K562 (cell line): ENCODE measurements at regions not wholly inside any gene's neighbourhood (a gene's known extent, or its start where the extent isn't known, plus 50 kb on each side); places are given as distances from the start of the nearest gene placed in this dataset.
A peak's percentile ranks its signal among the peaks of the same experiment; 100 is the strongest.

Source experiments
- ATAC-seq: fragments of 200-7000 bp; cut with Tn5 transposase; 3 replicates; pipeline ENCODE4 v1.9.1; 2020; ENCODE audit warnings: moderate library complexity
- BruUV-seq: library from RNA; stranded (reverse); fragments of 400-500 nt; replicated peaks from 2 replicates; lab custom pipeline; 2021; lab: Mats Ljungman, UMichigan
- CTCF ChIA-PET: fragments of 300-600 bp; formaldehyde crosslinking; extraction: SDS; loops from one replicate; lab custom pipeline; 2021; ENCODE audit warnings: low intra/inter-chr PET ratio; lab: Yijun Ruan, JAX
- POLR2A ChIA-PET: fragments of 300-600, 350-650 bp; sonication (Branson Sonifier 250); formaldehyde crosslinking; extraction: SDS; loops from one replicate; lab custom pipeline; 2021; ENCODE audit warnings: antibody characterized with exemption, inconsistent platforms; lab: Yijun Ruan, JAX
- DNase-seq, 4 experiments: peaks; one replicate each; pipeline versions ENCODE4 v3.0.0 to v3.0.0-alpha.2; 2011 to 2018; ENCODE audit warnings: low spot score in 3 of 4, mixed read lengths in 3 of 4; ENCODE audit errors: extremely low read depth in 1 of 4
- FAIRE-seq: peaks from 2 replicates; lab custom pipeline; 2011; peaks lifted over from hg19 to GRCh38; lab: Jason Lieb, UNC
- H2AFZ ChIP-seq: 2 replicates; pipeline ENCODE4 v1.6.0; 2011; ENCODE audit warnings: low read depth, low read length, control low read depth, inconsistent platforms
- H3K27ac ChIP-seq: fragments of 200-600 bp; 3 replicates; pipeline ENCODE4 v1.8.0; 2011; ENCODE audit warnings: low read depth, mild to moderate bottlenecking, control low read depth, inconsistent platforms, low read length, moderate library complexity, mixed read lengths; ENCODE audit errors: extremely low read depth
- H3K27me3 ChIP-seq, 2 experiments: fragments of 300-600 bp in 1 of 2; 2 replicates in 1 of 2; 3 replicates in 1 of 2; pipeline versions ENCODE4 v1.6.0 to v1.8.0; 2011; ENCODE audit warnings: inconsistent platforms in 2 of 2, low read length in 2 of 2, mild to moderate bottlenecking in 1 of 2, mixed read lengths in 1 of 2, moderate library complexity in 1 of 2; ENCODE audit not compliant: control insufficient read depth in 2 of 2, insufficient read depth in 2 of 2
- H3K36me3 ChIP-seq: fragments of 300-600 bp; 3 replicates; pipeline ENCODE4 v1.8.0; 2011; ENCODE audit warnings: mild to moderate bottlenecking, low read length, inconsistent platforms; ENCODE audit not compliant: control insufficient read depth, insufficient read depth
- H3K4me1 ChIP-seq, 2 experiments: fragments of 200-600 bp in 1 of 2; replicated peaks in 1 of 2; 2 replicates in 1 of 2; 3 replicates in 1 of 2; pipeline versions ENCODE4 v1.5.1 to v1.8.0; 2011; ENCODE audit warnings: inconsistent platforms in 2 of 2, low read length in 2 of 2, mild to moderate bottlenecking in 1 of 2, mixed read lengths in 1 of 2, moderate library complexity in 1 of 2; ENCODE audit not compliant: control insufficient read depth in 2 of 2, insufficient read depth in 2 of 2
- H3K4me2 ChIP-seq: 2 replicates; pipeline ENCODE4 v1.6.1; 2011; ENCODE audit warnings: low read length, control low read depth, inconsistent platforms, mixed read lengths; ENCODE audit not compliant: insufficient read depth
- H3K4me3 ChIP-seq: fragments of 200-600 bp; sonication (generic), shearing (Covaris generic); 2 replicates; pipeline ENCODE4 v1.5.1; 2016; ENCODE audit warnings: control low read depth, inconsistent platforms
- H3K79me2 ChIP-seq: fragments of 200-600 bp; 3 replicates; pipeline ENCODE4 v1.8.0; 2011; ENCODE audit warnings: low read length, inconsistent platforms; ENCODE audit not compliant: control insufficient read depth, insufficient read depth
- H3K9ac ChIP-seq, 2 experiments: 2 replicates each; pipeline versions ENCODE4 v1.6.0 to v1.6.1; 2011; ENCODE audit warnings: low read depth in 2 of 2, low read length in 2 of 2, control low read depth in 1 of 2, inconsistent platforms in 1 of 2, mild to moderate bottlenecking in 1 of 2, mixed read lengths in 1 of 2; ENCODE audit not compliant: insufficient read depth in 1 of 2
- H3K9me1 ChIP-seq: one replicate; pipeline ENCODE4 v1.6.0; 2011; ENCODE audit warnings: inconsistent platforms, mild to moderate bottlenecking, low read length, moderate library complexity; ENCODE audit not compliant: control insufficient read depth, insufficient read depth
- H3K9me3 ChIP-seq: replicated peaks from 2 replicates; pipeline ENCODE4 v1.5.1; 2011; ENCODE audit warnings: low read depth, low read length, inconsistent platforms; ENCODE audit not compliant: control insufficient read depth, insufficient read depth
- H4K20me1 ChIP-seq: replicated peaks from 2 replicates; pipeline ENCODE4 v1.6.1; 2011; ENCODE audit warnings: low read length, inconsistent platforms, mixed read lengths; ENCODE audit not compliant: control insufficient read depth, insufficient read depth
- BCOR ChIP-seq: fragments of 450-650 bp; IDR thresholded peaks from 2 replicates; pipeline ENCODE4 v1.6.1; 2016
- BRCA1 ChIP-seq, 2 experiments: fragments of 450-650 bp in 1 of 2; sonication (generic) in 1 of 2; formaldehyde crosslinking in 1 of 2; IDR thresholded peaks; 2 replicates each; pipeline versions ENCODE4 v1.5.0 to v1.6.1; 2017 to 2020; ENCODE audit warnings: mild to moderate bottlenecking in 1 of 2, missing genetic modification reagents in 1 of 2
- CEBPG ChIP-seq, 3 experiments: fragments of 200-800 bp in 1 of 3; sonication (Bioruptor generic) in 1 of 3; sonication (generic) in 1 of 3; formaldehyde crosslinking in 1 of 3; IDR thresholded peaks in 2 of 3; conservative IDR thresholded peaks in 1 of 3; 2 replicates each; pipeline versions ENCODE4 v1.6.1 to v1.8.0; 2016 to 2022; ENCODE audit warnings: missing compliant biosample characterization in 2 of 3, missing genetic modification characterization in 2 of 3, mild to moderate bottlenecking in 1 of 3, missing genetic modification reagents in 1 of 3
- CHD1 ChIP-seq: fragments of 200-600 bp; sonication (generic); IDR thresholded peaks from one replicate; pipeline ENCODE4 v1.6.1; 2012; ENCODE audit warnings: mild to moderate bottlenecking, moderate library complexity, low read length, inconsistent platforms
- KDM1A ChIP-seq, 2 experiments: fragments of 450-650 bp; IDR thresholded peaks; 2 replicates each; pipeline ENCODE4 v1.6.1; 2016; ENCODE audit warnings: mild to moderate bottlenecking in 2 of 2
- NFE2 ChIP-seq: IDR thresholded peaks from 2 replicates; pipeline ENCODE4 v1.6.1; 2014; ENCODE audit warnings: antibody characterized with exemption, low read depth
- RBM15 ChIP-seq: fragments of 200-400 bp; formaldehyde crosslinking; IDR thresholded peaks from 2 replicates; pipeline ENCODE4 v1.6.1; 2018; ENCODE audit warnings: mild to moderate bottlenecking, low read length, moderate library complexity; ENCODE audit not compliant: insufficient read depth
- RREB1 ChIP-seq: fragments of 250-450 bp; sonication (Bioruptor Pico); IDR thresholded peaks from 2 replicates; pipeline ENCODE4 v1.4.0; 2020
- WGBS: fragments of 100-300 bp; shearing (Covaris generic); methylation state at CpG from one replicate; pipeline ENCODE4 v1.1.6; 2016; ENCODE audit warnings: low coverage, mixed read lengths; ENCODE audit not compliant: insufficient coverage; ENCODE audit errors: missing lambda C conversion rate; 5-methylcytosine and 5-hydroxymethylcytosine counted together
- in situ Hi-C: fragments of 300-500 bp; cut with MboI; formaldehyde crosslinking; loops from 4 replicates; pipeline ENCODE4 v1.15.0; 2018; ENCODE audit warnings: inconsistent platforms, mixed read lengths
- intact Hi-C: fragments of 100-400 bp; cut with micrococcal nuclease; formaldehyde crosslinking; loops from 2 replicates; pipeline ENCODE4 v1.14.2; 2022

- ATAC-seq (no peak), DNase-seq (no peak), FAIRE-seq (no peak)
- Histone ChIP-seq H3K4me2 (no peak overlapping the region), H3K36me3 (no peaks in the 10 kb centered on the region), H3K27ac (no peak overlapping the region), H3K27me3 (peaks cover 13 to 42% of the 10 kb centered on the region in 2 experiments; a peak in 4 of 5 replicates), H3K9me3 (no peaks in the 10 kb centered on the region; the same call in 1 of the 2 replicates), H3K4me3 (no peak overlapping the region), H3K79me2 (no peaks in the 10 kb centered on the region), H3K9ac (no peak overlapping the region), H2AFZ (no peak overlapping the region), H3K4me1 (peaks cover 0 to 10% of the 10 kb centered on the region in 2 experiments; a peak in 3 of 5 replicates), H3K9me1 (no peaks in the 10 kb centered on the region), H4K20me1 (0 out of 2 replicates have a peak, but pooled peaks cover 3% of the 10 kb centered on the region)
- no TSS peak for BruUV-seq
- ChIA-PET POLR2A (no interaction called here), CTCF (no interaction called here)
- in situ Hi-C loops (no loop called here), intact Hi-C loops (no loop called here)
- TF ChIP-seq BCOR (0 out of 2 replicates have a peak, but pooled peaks have one; percentile 15), NFE2 (no peak), RBM15 (no peak), BRCA1 (IDR thresholded peaks at IDR 0.05) (no peak), BRCA1 (CRISPR knock-in tag; IDR thresholded peaks at IDR 0.05) (no peak), CEBPG (CRISPR knock-in tag; IDR thresholded peaks at IDR 0.05) (no peak), CEBPG (tag; conservative IDR thresholded peaks at IDR 0.05 in 1 of 2, IDR thresholded peaks at IDR 0.05 in 1 of 2) (no peak), CHD1 (no peak), RREB1 (CRISPR knock-in tag) (no peak), KDM1A (IDR thresholded peaks at IDR 0.05) (peak; percentile 20 to 36; a peak in 1 of 4 replicates)
- 10% methylated on average over 4 of the region's 4 CpGs for WGBS
These were observed 242.5 kb downstream of the RBM19 start for GRCh38 chr12:113723631-113724030.
